ENCODE measurements at regions not wholly inside any gene's neighbourhood (a gene's known extent, or its start where the extent isn't known, plus 50 kb on each side); places are given as distances from the start of the nearest gene placed in this dataset.

DNA sequence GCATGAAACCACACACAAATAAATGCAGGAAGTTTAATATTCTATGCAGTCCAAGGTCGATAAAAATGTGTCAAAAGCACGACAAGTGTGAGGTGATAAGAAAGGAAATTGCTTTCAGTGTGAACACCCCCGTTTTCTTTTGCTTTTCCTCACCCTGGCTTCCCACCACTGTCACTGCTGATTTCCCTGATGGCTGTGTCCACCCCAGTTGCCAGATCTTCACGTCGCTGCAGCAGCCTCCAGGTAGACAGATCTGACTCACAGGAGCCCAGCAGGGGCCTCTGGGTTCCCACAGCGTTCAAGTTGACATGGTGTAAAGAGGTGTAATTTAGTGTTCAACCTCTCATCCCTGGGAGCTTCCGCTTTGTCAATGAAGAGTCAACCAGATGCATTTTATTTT, 128.0 kb upstream of the TACR1 start:
- TF ChIP-seq, protein P1, sequence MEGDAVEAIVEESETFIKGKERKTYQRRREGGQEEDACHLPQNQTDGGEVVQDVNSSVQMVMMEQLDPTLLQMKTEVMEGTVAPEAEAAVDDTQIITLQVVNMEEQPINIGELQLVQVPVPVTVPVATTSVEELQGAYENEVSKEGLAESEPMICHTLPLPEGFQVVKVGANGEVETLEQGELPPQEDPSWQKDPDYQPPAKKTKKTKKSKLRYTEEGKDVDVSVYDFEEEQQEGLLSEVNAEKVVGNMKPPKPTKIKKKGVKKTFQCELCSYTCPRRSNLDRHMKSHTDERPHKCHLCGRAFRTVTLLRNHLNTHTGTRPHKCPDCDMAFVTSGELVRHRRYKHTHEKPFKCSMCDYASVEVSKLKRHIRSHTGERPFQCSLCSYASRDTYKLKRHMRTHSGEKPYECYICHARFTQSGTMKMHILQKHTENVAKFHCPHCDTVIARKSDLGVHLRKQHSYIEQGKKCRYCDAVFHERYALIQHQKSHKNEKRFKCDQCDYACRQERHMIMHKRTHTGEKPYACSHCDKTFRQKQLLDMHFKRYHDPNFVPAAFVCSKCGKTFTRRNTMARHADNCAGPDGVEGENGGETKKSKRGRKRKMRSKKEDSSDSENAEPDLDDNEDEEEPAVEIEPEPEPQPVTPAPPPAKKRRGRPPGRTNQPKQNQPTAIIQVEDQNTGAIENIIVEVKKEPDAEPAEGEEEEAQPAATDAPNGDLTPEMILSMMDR (IDR thresholded peaks at IDR 0.05): no peak
- no peak for TF ChIP-seq POLR2A (IDR thresholded peaks at IDR 0.05)
- TF ChIP-seq POLR2AphosphoS5 (IDR thresholded peaks at IDR 0.05): no peak
- no peak for DNase-seq (ENCODE audit: low spot score in 2 of 2)
- Histone ChIP-seq H3K36me3 (no peaks in the 10 kb centered on the region), H3K27me3 (no peaks in the 10 kb centered on the region), H3K4me3 (no peak overlapping the region), H3K4me1 (no peaks in the 10 kb centered on the region), H3K27ac (no peak overlapping the region), H3K9me3 (no peaks in the 10 kb centered on the region)
- intact Hi-C loops (cut with DNase I; ENCODE audit: low total_unique reads): loop anchor here (5.0 kb wide), 1 partner anchor 770 kb away; no protein-coding TSS in a partner anchor

DNA sequence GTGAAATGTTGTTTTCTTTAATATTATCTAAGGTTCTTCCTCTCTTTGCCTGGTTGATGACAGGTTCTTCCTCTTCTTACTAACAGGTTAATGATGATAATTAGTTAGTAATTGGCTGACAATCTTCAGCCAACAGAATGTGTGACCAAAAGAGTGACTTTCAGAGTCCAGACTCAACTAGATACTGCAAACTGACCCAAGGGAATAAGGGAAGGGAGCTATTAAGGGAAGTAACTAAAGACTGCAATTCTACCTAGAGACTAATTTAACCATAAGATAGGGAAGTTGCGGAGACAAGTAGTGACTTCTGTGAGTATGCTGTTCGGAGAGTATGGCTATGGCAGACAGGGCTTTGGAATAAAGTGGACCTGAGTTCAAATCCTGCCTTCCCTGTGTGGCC, 127.3 kb upstream of the TACR1 start:
- H3K27me3 ChIP-seq: no peaks in the 10 kb centered on the region
- no peaks in the 10 kb centered on the region for H3K4me1 ChIP-seq
- intact Hi-C loops (cut with DNase I; ENCODE audit: low total_unique reads): loop anchor here (5.0 kb wide), 1 partner anchor 769 kb away; no protein-coding TSS in a partner anchor
- no peaks in the 10 kb centered on the region for H3K9me3 ChIP-seq
- no peak for DNase-seq (ENCODE audit: low spot score in 2 of 2)
- H3K4me3 ChIP-seq: no peak overlapping the region
- no peak overlapping the region for H3K27ac ChIP-seq
- no peaks in the 10 kb centered on the region for H3K36me3 ChIP-seq
- TF ChIP-seq, protein P1 (IDR thresholded peaks at IDR 0.05): no peak
- TF ChIP-seq POLR2A (IDR thresholded peaks at IDR 0.05) (no peak), POLR2AphosphoS5 (IDR thresholded peaks at IDR 0.05) (no peak)

DNA sequence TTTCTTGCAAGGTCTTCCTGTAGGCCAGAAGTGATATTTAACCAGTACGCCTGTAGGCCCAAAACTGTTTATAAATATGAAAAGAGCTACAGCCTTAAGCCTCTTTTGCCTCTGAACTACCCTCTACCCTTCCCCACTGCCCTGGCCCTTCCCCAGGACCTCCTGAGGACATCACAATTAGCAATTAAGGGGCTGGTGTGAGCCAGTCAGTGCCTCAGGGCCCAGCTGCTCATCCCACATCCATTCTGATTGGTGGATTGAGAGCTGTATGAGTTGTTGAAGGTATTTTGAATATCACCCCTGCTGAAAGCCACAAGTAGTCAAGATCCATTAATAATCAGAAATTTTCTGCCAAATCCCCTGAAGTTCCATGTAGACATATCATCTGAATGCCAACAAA, 126.3 kb upstream of the TACR1 start:
- Histone ChIP-seq H3K27me3 (no peaks in the 10 kb centered on the region), H3K4me3 (no peak overlapping the region), H3K36me3 (no peaks in the 10 kb centered on the region), H3K4me1 (no peaks in the 10 kb centered on the region), H3K9me3 (no peaks in the 10 kb centered on the region), H3K27ac (peak overlapping the region in 1 of 2 donors; percentile 52)
- DNase-seq (ENCODE audit: low spot score in 2 of 2): no peak
- intact Hi-C loops (cut with DNase I; ENCODE audit: low total_unique reads): loop anchor here (5.0 kb wide), 1 partner anchor 768 kb away; no protein-coding TSS in a partner anchor
- TF ChIP-seq, protein P1 (IDR thresholded peaks at IDR 0.05): no peak
- TF ChIP-seq POLR2AphosphoS5 (IDR thresholded peaks at IDR 0.05): no peak
- no peak for TF ChIP-seq POLR2A (IDR thresholded peaks at IDR 0.05)

GRCh38 chr2:75324861-75325284, 125.6 kb upstream of the TACR1 start:
- TF ChIP-seq POLR2AphosphoS5 (IDR thresholded peaks at IDR 0.05): no peak
- TF ChIP-seq POLR2A (IDR thresholded peaks at IDR 0.05): no peak
- TF ChIP-seq, protein P1 (IDR thresholded peaks at IDR 0.05): no peak
- Histone ChIP-seq H3K4me3 (no peak overlapping the region), H3K27ac (peak overlapping the region in 1 of 2 donors; percentile 20), H3K9me3 (no peaks in the 10 kb centered on the region), H3K36me3 (no peaks in the 10 kb centered on the region), H3K4me1 (no peaks in the 10 kb centered on the region), H3K27me3 (no peaks in the 10 kb centered on the region)
- DNase-seq (ENCODE audit: low spot score in 2 of 2): no peak
- intact Hi-C loops (cut with DNase I; ENCODE audit: low total_unique reads): loop anchor here (5.0 kb wide), 1 partner anchor 768 kb away; no protein-coding TSS in a partner anchor

- intact Hi-C loops (cut with DNase I; ENCODE audit: low total_unique reads): no loop called here
- Histone ChIP-seq H3K27ac (no peak overlapping the region), H3K27me3 (no peaks in the 10 kb centered on the region), H3K4me1 (no peaks in the 10 kb centered on the region), H3K36me3 (no peaks in the 10 kb centered on the region), H3K4me3 (no peak overlapping the region), H3K9me3 (no peaks in the 10 kb centered on the region)
- no peak for DNase-seq (ENCODE audit: low spot score in 2 of 2)
- TF ChIP-seq, protein P1 (IDR thresholded peaks at IDR 0.05): no peak
- TF ChIP-seq POLR2A (IDR thresholded peaks at IDR 0.05) (no peak), POLR2AphosphoS5 (IDR thresholded peaks at IDR 0.05) (no peak)
Measured at GRCh38 chr2:75324141-75324540, 124.8 kb upstream of the TACR1 start.

All from breast epithelium (tissue), 4 donors.